Ishikawa (cell line): ENCODE measurements at regions not wholly inside any gene's neighbourhood (a gene's known extent, or its start where the extent isn't known, plus 50 kb on each side); places are given as distances from the start of the nearest gene placed in this dataset.

Experiments
- CREB1 ChIP-seq: IDR thresholded peaks from 2 replicates; pipeline ENCODE4 v1.6.1; 2012; ENCODE audit warnings: low read depth
- EGR1 ChIP-seq: IDR thresholded peaks from 2 replicates; pipeline ENCODE4 v1.6.1; 2012
- EP300 ChIP-seq: IDR thresholded peaks from 2 replicates; pipeline ENCODE4 v1.6.1; 2012; ENCODE audit warnings: borderline replicate concordance
- FOXM1 ChIP-seq: IDR thresholded peaks from 2 replicates; pipeline ENCODE4 v1.6.1; 2012; ENCODE audit warnings: low read depth, borderline replicate concordance
- MAX ChIP-seq: IDR thresholded peaks from 2 replicates; pipeline ENCODE4 v1.6.1; 2012
- NFIC ChIP-seq: IDR thresholded peaks from 2 replicates; pipeline ENCODE4 v1.6.1; 2012
- RAD21 ChIP-seq: IDR thresholded peaks from 2 replicates; pipeline ENCODE4 v1.6.1; 2012; ENCODE audit warnings: low read depth
- REST ChIP-seq: IDR thresholded peaks from 2 replicates; pipeline ENCODE4 v1.6.1; 2012; ENCODE audit warnings: low read depth, mild to moderate bottlenecking
- TAF1 ChIP-seq: IDR thresholded peaks from 2 replicates; pipeline ENCODE4 v1.6.1; 2012; ENCODE audit warnings: low read depth, mild to moderate bottlenecking
- TCF12 ChIP-seq: IDR thresholded peaks from 2 replicates; pipeline ENCODE4 v1.6.1; 2012; ENCODE audit warnings: low read depth
- TEAD4 ChIP-seq: IDR thresholded peaks from 2 replicates; pipeline ENCODE4 v1.6.1; 2012
- USF1 ChIP-seq: IDR thresholded peaks from 2 replicates; pipeline ENCODE4 v1.6.1; 2012
- YY1 ChIP-seq: IDR thresholded peaks from 2 replicates; pipeline ENCODE4 v1.6.1; 2012; ENCODE audit warnings: low read depth
- ZBTB7A ChIP-seq: IDR thresholded peaks from 2 replicates; pipeline ENCODE4 v1.6.1; 2012; ENCODE audit warnings: low read depth

GRCh38 chr21:15443740-15444117, 286.1 kb upstream of the USP25 start:
- TF ChIP-seq EGR1 (no peak), CREB1 (no peak), YY1 (no peak), RAD21 (no peak), REST (no peak), FOXM1 (no peak), EP300 (no peak), NFIC (no peak), ZBTB7A (no peak), TCF12 (no peak), TEAD4 (no peak)

- TF ChIP-seq USF1 (no peak), MAX (no peak), FOXM1 (no peak), TAF1 (no peak), TCF12 (no peak), NFIC (no peak), RAD21 (no peak), YY1 (no peak), EP300 (no peak), ZBTB7A (no peak), CREB1 (no peak)
Measured at GRCh38 chr21:15444118-15444960, 285.4 kb upstream of the USP25 start.

GRCh38 chr21:15445327-15445726, 284.5 kb upstream of the USP25 start:
- TF ChIP-seq EP300 (no peak), TAF1 (no peak), USF1 (no peak), CREB1 (no peak), FOXM1 (no peak)

- TF ChIP-seq EGR1 (no peak), EP300 (no peak), MAX (no peak), ZBTB7A (no peak), NFIC (no peak), TEAD4 (no peak)
Measured at GRCh38 chr21:15446223-15446622, 283.6 kb upstream of the USP25 start.

- TF ChIP-seq YY1, result no peak
- no peak for TF ChIP-seq TAF1
- no peak for TF ChIP-seq NFIC
Measured at GRCh38 chr21:15449556-15449955, 280.2 kb upstream of the USP25 start.

- TF ChIP-seq RAD21, result no peak
- no peak for TF ChIP-seq TAF1
- no peak for TF ChIP-seq YY1
- TF ChIP-seq REST, result no peak
- no peak for TF ChIP-seq USF1
- no peak for TF ChIP-seq EGR1
- TF ChIP-seq FOXM1, result no peak
- no peak for TF ChIP-seq CREB1
- TF ChIP-seq TEAD4, result no peak
- TF ChIP-seq TCF12, result no peak
- no peak for TF ChIP-seq MAX
- no peak for TF ChIP-seq ZBTB7A
Measured at GRCh38 chr21:15453261-15453660, 276.5 kb upstream of the USP25 start.
